ENCODE measurements at regions not wholly inside any gene's neighbourhood (a gene's known extent, or its start where the extent isn't known, plus 50 kb on each side); places are given as distances from the start of the nearest gene placed in this dataset.
"Not testable (repeated sequence)": the region's sequence is repeated elsewhere in the genome, so short reads cannot be mapped to it uniquely, and the experiment has no call there.

GRCh38 chr12:63038713-63039100 is 103.8 kb upstream of the PPM1H start:
- DNase-seq = no peak

- DNase-seq = no peak
These were observed 103.1 kb upstream of the PPM1H start for GRCh38 chr12:63037746-63038712.

GRCh38 chr12:63036974-63037335 is 102.0 kb upstream of the PPM1H start:
- no peak for DNase-seq

GRCh38 chr12:63036216-63036973 is 101.4 kb upstream of the PPM1H start:
- DNase-seq = no peak

GRCh38 chr12:63034601-63035000 is 99.7 kb upstream of the PPM1H start:
- DNase-seq = no peak

GRCh38 chr12:63029676-63030075 is 94.7 kb upstream of the PPM1H start:
- DNase-seq = no peak

GRCh38 chr12:63028951-63029350 is 94.0 kb upstream of the PPM1H start:
- no peak for DNase-seq

GRCh38 chr12:63025116-63025515 is 90.2 kb upstream of the PPM1H start:
- no peak for DNase-seq

- no peak for DNase-seq
These were observed 89.0 kb upstream of the PPM1H start for GRCh38 chr12:63023926-63024325.

GRCh38 chr12:63021116-63021515 is 86.2 kb upstream of the PPM1H start:
- no peak for DNase-seq

GRCh38 chr12:63020269-63020668 is 85.3 kb upstream of the PPM1H start:
- DNase-seq = no peak

- no peak for DNase-seq
These were observed 83.3 kb upstream of the PPM1H start for GRCh38 chr12:63018273-63018672.

- no peak for DNase-seq
These were observed 78.4 kb upstream of the PPM1H start for GRCh38 chr12:63013302-63013701.

- DNase-seq = no peak
These were observed 75.7 kb upstream of the PPM1H start for GRCh38 chr12:63010698-63011097.

- DNase-seq = no peak
These were observed 73.4 kb upstream of the PPM1H start for GRCh38 chr12:63008372-63008771.

GRCh38 chr12:63007726-63008125 is 72.8 kb upstream of the PPM1H start:
- DNase-seq = no peak

GRCh38 chr12:63006536-63006935 is 71.6 kb upstream of the PPM1H start:
- no peak for DNase-seq

GRCh38 chr12:63005382-63005781 is 70.4 kb upstream of the PPM1H start:
- no peak for DNase-seq

GRCh38 chr12:63003223-63003819 is 68.4 kb upstream of the PPM1H start:
- DNase-seq = no peak

GRCh38 chr12:63002059-63002458 is 67.1 kb upstream of the PPM1H start:
- DNase-seq = not testable (repeated sequence)

GRCh38 chr12:62998454-62998853 is 63.5 kb upstream of the PPM1H start:
- DNase-seq = no peak

- DNase-seq = no peak
These were observed 60.1 kb upstream of the PPM1H start for GRCh38 chr12:62995097-62995496.

GRCh38 chr12:62986844-62987243 is 51.9 kb upstream of the PPM1H start:
- no peak for DNase-seq

All from NCI-H187 (cell line).